Upper lobe of left lung (tissue), 4 donors: ENCODE measurements at regions not wholly inside any gene's neighbourhood (a gene's known extent, or its start where the extent isn't known, plus 50 kb on each side); places are given as distances from the start of the nearest gene placed in this dataset.

Source experiments
- CTCF ChIP-seq, 6 experiments: fragments of 450-650 bp in 4 of 6; fragments of 200-600 bp in 2 of 6; sonication (generic) in 2 of 6; IDR thresholded peaks; one replicate each; pipeline ENCODE4 v1.5.1; 2016 to 2019; ENCODE audit warnings: antibody characterized with exemption in 6 of 6
- EP300 ChIP-seq, 4 donors: sonication (generic); formaldehyde crosslinking; IDR thresholded peaks; one replicate each; pipeline ENCODE4 v1.5.1; 2017; ENCODE audit warnings: antibody characterized with exemption in 4 of 4, control low read depth in 2 of 4
- POLR2A ChIP-seq, 4 donors: fragments of 450-650 bp; IDR thresholded peaks; one replicate each; pipeline ENCODE4 v1.5.1; 2016 to 2017; ENCODE audit warnings: antibody characterized with exemption in 4 of 4, mild to moderate bottlenecking in 2 of 4
- POLR2AphosphoS5 ChIP-seq, 2 donors: sonication (generic); formaldehyde crosslinking; IDR thresholded peaks; one replicate each; pipeline ENCODE4 v1.5.1; 2017; ENCODE audit warnings: antibody characterized with exemption in 2 of 2

DNA sequence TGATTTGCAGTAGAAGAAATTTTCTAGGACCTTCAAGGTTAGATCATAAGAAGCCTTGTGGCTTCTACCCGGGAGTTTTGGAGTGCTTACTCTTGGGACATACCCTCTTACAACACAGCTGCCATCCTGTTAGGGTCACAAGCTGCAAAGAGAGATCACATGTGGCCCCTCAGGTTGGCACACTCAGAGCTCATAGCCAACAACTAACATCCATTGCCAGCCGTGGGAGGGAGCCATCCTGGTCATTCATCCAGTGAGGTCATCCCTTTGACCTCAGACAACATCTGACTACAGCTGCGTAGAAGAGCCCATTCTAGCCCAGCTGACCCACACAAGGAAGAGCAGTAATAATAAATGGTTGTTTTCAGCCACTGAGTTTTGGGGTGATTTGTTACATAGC lies 76.9 kb upstream of the NABP1 start:
- TF ChIP-seq POLR2A (IDR thresholded peaks at IDR 0.05) (peak in 1 of 4 donors; percentile 21), CTCF (IDR thresholded peaks at IDR 0.05) (no peak), POLR2AphosphoS5 (IDR thresholded peaks at IDR 0.05) (peak in 1 of 2 donors; percentile 47), EP300 (IDR thresholded peaks at IDR 0.05) (no peak)
